GM18861 (cell line): ENCODE measurements at regions not wholly inside any gene's neighbourhood (a gene's known extent, or its start where the extent isn't known, plus 50 kb on each side); places are given as distances from the start of the nearest gene placed in this dataset.
"Not testable (repeated sequence)": the region's sequence is repeated elsewhere in the genome, so short reads cannot be mapped to it uniquely, and the experiment has no call there.

ENCODE experiments used
- ATAC-seq: cut with Tn5 transposase; IDR thresholded peaks from one replicate; pipeline ENCODE4 v1.9.1; 2021; ENCODE audit not compliant: unreplicated experiment

DNA sequence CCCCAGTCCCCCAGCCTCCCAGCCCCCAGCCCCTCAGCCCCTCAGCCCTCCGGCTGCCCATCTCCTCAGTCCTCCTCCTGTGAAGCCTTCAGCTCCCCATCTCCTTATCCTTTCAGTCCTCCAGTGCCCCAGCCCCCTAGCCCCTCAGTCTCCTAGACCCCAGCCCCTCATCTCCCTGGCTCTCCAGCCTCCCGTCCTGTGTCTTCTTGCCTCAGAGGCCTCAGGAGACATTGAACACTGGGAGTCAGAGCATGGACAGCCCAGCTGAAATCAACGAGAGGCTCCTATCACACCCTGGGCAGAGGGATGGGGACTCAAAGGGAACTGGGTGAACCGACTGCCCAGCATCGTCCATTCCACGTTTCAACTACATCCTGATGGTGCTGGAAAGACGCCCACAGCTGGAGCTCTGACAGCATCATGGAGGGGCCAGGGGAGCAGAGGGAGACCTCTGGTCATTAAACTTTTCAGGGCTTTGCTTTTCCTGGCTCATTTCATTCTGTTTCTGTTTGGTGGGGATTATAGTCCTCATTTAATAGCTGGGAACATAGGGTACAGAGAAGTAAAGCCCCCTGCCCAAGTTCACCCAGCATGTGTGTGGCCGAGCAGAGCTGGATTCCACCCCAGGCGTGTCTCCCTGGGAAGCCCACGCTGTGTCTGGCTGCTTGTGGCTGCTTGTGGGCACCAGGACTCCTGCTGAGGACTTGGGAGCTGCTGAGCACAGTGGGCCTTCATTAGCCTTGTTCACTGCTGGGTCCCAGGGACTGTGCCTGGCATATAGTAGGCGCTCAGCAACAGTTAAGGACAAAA is 396.7 kb downstream of the PTPRU start:
- ATAC-seq = no peak

GRCh38 chr1:29631836-29632805 is 395.8 kb downstream of the PTPRU start:
- ATAC-seq = no peak

GRCh38 chr1:29631361-29631760 is 395.0 kb downstream of the PTPRU start:
- ATAC-seq = no peak

GRCh38 chr1:29630756-29631155 is 394.4 kb downstream of the PTPRU start:
- ATAC-seq = no peak

DNA sequence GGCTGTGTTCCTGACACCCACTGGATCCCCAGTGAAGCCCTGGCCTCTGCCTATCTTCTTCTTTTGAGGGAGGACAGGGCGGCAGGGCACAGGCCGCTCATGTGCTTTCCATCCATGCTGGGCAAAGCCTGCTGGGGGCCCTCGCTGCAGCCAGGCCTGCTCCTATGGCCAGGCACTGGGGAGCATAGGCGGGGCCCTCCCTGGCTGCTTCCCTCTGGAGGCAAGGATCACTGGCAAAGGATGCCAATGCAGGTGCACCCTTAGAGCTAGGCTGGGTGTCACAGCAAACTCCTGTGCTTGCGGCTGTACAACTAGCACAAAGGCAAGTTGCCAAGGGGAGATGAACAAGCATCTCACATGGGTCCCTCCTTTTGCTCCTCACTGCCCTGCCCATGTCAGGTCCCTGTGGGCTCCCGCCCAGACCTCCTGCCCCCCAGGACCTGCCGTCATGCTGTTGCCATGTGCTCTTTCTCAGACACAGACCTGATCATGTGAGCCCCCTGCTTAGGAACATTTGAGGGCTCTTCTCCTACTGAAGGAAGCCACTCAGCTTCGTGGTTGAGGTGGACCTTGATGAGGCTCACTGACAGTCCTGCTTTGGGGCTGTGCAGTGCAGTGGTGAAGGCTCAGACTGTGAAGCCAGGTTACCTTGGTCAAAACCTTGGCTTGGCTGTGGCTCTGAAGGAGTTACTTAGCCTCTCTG is 393.6 kb downstream of the PTPRU start:
- ATAC-seq = no peak

DNA sequence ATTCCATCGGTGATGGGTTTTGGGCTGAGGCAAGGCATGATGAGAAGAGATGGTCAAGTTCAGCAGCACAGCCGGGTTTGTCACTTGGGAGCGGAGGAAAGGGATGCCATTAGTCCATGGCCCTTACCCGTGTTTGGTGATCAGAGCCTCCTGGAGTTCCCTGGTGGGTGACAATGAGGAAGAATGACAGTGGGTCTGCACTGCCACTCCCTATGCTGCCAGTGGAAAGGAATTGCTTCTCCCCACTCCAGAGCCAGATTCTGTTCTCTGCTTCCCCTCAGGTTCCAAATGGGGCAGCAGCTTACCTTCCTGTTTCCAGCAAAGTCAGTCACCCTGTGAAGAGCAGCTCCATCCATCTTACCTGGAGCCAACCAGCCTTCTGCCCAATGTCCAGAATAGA is 393.1 kb downstream of the PTPRU start:
- no peak for ATAC-seq

DNA sequence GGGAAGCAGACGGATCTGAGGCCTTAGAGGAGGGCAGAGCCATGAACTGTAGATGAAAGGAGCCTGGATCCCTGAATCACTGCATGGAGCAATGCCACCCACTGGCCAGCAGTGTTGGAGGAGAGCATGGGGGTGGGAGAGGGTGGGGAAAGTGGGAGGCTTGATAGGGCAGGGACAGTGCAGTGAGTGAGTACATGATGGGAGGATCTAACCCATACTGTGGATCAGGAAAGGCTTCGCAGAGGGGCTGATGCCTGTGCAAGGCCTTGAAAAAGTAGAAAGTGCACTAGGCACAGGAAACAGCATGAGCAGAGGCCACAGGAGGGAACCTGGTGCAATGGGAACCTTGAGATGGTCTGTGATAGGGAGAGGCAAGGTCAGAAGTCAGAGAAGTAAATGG is 391.9 kb downstream of the PTPRU start:
- ATAC-seq = no peak

DNA sequence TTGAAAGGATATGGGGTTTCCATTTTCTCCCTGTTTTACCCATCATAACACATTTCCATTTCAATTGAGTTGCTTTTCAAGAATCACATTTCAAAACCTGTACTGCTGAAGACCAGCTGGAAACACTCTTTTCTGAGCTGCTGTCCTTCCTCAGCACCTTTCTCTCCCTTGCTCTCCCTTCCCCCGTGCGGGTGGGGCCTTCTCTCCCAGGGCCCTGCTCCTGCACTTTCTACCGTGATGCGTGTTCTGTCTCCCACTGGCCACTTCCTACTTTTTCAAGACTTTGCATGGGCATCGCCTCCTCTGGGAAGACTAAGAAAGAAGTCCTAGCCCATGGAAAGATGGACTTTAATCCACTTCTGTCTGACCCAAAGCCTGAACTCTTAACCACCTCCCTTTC is 390.4 kb downstream of the PTPRU start:
- no peak for ATAC-seq

DNA sequence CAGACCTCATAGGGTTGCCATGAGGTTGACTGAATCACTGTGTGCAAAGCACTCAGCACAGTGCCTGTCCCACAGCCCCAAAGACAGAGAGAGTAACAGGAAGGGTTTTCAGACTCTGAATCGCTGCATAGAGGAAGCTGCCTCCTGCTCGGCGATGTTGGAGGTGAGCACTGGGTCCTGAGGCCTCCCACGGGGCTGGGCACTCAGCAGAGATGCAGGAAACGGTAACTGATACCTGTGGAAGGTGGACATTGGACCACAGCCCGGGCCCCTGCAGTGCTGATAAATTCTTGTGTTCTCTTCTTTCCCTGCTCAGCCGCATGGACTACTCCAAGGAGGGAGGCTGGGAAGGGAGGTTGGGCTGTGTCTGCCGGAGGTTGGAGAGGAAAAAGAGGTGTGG is 389.7 kb downstream of the PTPRU start:
- ATAC-seq = no peak

DNA sequence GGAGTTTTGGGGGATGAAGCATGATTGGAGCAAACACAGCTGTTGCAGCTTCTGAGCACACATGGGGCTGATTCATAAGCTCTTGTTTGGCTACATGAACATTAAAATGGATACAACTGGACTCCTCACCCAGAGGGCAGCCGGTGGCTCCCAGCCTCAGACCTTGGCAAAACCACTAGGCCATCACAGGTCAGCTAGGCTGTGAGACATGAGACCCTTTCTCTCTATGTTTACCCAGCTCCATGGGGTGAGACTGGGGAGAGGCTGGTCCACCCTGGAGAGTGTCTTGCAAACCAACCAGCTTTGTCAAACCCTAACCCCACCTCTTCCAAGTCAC is 388.7 kb downstream of the PTPRU start:
- no peak for ATAC-seq

- no peak for ATAC-seq
These were observed 388.2 kb downstream of the PTPRU start for GRCh38 chr1:29624320-29625083.

DNA sequence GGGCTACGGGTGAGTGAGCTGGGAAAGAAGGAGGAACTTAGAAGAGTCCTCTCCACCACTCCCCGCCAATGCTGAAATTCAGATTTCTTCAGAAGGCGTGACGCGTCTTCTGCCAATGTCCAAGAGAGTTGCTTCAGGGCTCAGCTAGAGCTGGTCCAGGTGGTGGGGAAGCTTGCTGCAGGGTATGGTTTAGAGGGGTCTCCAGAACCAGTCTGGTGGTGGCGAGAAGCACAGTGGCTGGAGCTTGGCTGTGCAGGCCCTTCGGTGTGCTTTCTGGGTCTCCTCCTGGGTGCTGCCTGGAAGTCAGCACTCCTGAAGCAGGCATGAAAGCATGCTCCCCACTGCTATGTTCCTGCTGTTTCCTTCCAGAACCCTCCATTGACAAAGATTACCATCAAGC is 387.2 kb downstream of the PTPRU start:
- no peak for ATAC-seq

- ATAC-seq = no peak
These were observed 385.6 kb downstream of the PTPRU start for GRCh38 chr1:29621826-29622435.

GRCh38 chr1:29620631-29621030 is 384.3 kb downstream of the PTPRU start:
- no peak for ATAC-seq

GRCh38 chr1:29607236-29607635 is 370.9 kb downstream of the PTPRU start:
- ATAC-seq = no peak

DNA sequence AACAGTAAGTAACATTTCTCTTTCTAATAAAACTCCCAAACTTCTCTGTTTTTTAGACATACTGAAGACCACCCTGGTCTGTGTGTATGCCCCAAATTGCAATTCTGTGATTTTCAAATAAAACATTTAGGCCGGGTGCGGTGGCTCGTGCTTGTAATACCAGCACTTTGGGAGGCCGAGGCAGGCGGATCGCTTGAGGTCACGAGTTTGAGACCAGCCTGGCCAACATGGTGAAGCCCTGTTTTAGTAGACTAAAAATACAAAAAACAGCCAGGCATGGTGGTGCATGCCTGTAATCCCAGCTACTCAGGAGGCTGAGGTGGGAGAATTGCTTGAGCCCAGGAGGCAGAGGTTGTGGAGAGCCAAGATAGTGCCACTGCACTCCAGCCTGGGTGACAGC is 368.5 kb downstream of the PTPRU start:
- not testable (repeated sequence) for ATAC-seq

DNA sequence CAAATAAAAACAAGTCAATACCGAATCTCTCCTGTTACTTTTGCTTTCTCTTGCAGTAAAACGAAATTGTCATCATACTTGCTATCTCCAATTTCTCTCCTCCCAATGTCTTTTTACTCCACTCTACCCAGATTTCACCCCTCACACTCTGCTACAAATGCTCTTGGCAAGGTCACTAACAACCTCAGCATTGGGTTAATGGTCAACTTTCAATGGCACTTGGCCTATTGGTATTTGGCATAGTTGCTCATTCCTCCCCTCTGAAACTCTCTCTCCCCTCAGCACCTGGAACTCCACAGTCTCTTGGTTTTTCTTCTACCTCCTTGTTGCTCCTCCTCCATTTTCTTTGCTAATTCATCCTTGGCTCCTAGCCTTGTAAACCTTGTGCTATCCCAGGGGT is 367.3 kb downstream of the PTPRU start:
- ATAC-seq = no peak

DNA sequence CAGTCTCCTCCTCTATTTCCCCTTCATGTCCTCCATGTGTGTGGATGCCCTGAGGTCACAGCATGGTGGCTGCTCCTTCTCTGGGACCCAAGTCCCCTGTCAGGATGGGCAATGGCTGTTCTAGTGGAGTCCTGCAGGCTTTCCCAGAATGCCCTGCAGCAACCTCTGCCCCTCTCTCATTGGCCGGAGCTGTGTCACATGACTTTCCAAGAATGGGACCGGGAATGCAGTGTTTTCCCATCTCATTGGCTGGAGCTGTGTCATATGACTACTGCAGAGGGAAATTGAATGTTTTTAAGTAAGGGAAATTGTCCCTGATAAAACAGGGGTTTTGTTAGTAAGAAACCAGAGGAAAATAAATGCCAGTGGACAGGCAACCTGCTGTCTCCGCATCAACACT is 365.9 kb downstream of the PTPRU start:
- ATAC-seq = no peak

- no peak for ATAC-seq
These were observed 364.7 kb downstream of the PTPRU start for GRCh38 chr1:29601021-29601420.

DNA sequence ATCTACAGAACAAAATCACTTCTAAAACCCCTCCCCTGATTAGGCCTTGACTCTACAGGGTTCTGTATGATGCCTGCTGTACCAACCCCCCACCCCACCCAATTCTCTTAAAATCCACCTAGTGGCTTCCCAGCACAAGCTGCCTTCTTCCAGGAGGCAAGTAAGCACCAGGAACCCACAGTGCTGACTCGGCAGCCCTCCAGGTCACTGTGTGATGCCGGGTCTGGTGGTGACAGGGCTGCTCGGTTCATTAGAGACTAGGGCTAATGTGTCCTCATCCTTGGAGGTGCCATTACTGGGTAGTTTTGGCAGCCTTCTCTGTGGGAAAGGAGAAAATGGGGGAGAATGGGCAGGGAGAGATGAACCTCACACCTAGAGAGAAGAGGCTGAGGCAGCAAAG is 363.5 kb downstream of the PTPRU start:
- ATAC-seq = no peak
